ENCODE measurements at regions not wholly inside any gene's neighbourhood (a gene's known extent, or its start where the extent isn't known, plus 50 kb on each side); places are given as distances from the start of the nearest gene placed in this dataset.
"Not testable (repeated sequence)": the region's sequence is repeated elsewhere in the genome, so short reads cannot be mapped to it uniquely, and the experiment has no call there.

GRCh38 chr7:131938788-131939187 is 382.4 kb upstream of the PODXL start:
- H3K4me2 ChIP-seq (ENCODE audit: low read depth, low read length); CTCF ChIA-PET; H2BK20ac ChIP-seq (ENCODE audit: low read depth, low read length); H3K14ac ChIP-seq (replicated peaks; ENCODE audit: low read depth, low read length); H3K79me1 ChIP-seq (ENCODE audit: low read depth in 1 of 2, low read length in 2 of 2); BruUV-seq (replicated peaks); H2AFZ ChIP-seq (replicated peaks; ENCODE audit: low read length, poor library complexity); H2AK9ac ChIP-seq (replicated peaks; ENCODE audit: low read depth, low read length, poor library complexity); H3K36me3 ChIP-seq (ENCODE audit: control insufficient read depth, insufficient read depth, low read length); H4K91ac ChIP-seq (ENCODE audit: insufficient read depth, low read depth, low read length); H3K4me3 ChIP-seq (ENCODE audit: insufficient read depth, low read depth, low read length); H3K56ac ChIP-seq (ENCODE audit: extremely low read depth, insufficient read depth, low read length); H3K4me1 ChIP-seq (ENCODE audit: control insufficient read depth, insufficient read depth, low read length); in situ Hi-C loops (cut with MboI; ENCODE audit: low sequenced_read_pairs); H3K27me3 ChIP-seq (ENCODE audit: control insufficient read depth, insufficient read depth, low read length); H3K4ac ChIP-seq (ENCODE audit: low read depth, low read length); H4K8ac ChIP-seq (ENCODE audit: low read depth in 2 of 2, low read length in 2 of 2); H3K18ac ChIP-seq (ENCODE audit: low read depth, low read length); H2BK5ac ChIP-seq (ENCODE audit: low read depth, low read length, poor library complexity, severe bottlenecking); H3K27ac ChIP-seq (ENCODE audit: insufficient read depth, low read length); H3K23ac ChIP-seq (ENCODE audit: low read depth, low read length); H3K9me3 ChIP-seq (ENCODE audit: control insufficient read depth, insufficient read depth, low read length); ATAC-seq (ENCODE audit: low read depth); intact Hi-C loops (cut with micrococcal nuclease); H4K20me1 ChIP-seq (ENCODE audit: insufficient read depth, low read length); dilution Hi-C loops (cut with HindIII; ENCODE audit: low sequenced_read_pairs, unreplicated experiment); DNase-seq; H2AK5ac ChIP-seq (ENCODE audit: low read depth, low read length); H3K9me1 ChIP-seq (ENCODE audit: insufficient read depth, low read length); H3K9ac ChIP-seq (ENCODE audit: low read depth, low read length); H4K5ac ChIP-seq (ENCODE audit: low read depth, low read length); H2BK15ac ChIP-seq (ENCODE audit: low read depth, low read length); H2BK120ac ChIP-seq (ENCODE audit: low read depth, low read length); POLR2A ChIA-PET (ENCODE audit: unreplicated experiment): not testable (repeated sequence)
- WGBS, 2 experiments (ENCODE audit: extremely low coverage in 2 of 2, insufficient read length in 1 of 2), result no CpG with 5 or more reads among the region's 3 CpGs

All from IMR-90 (cell line).